ENCODE measurements at regions not wholly inside any gene's neighbourhood (a gene's known extent, or its start where the extent isn't known, plus 50 kb on each side); places are given as distances from the start of the nearest gene placed in this dataset.

GRCh38 chr2:11953258-11953657 is 206.8 kb downstream of the LPIN1 start:
- no peaks in the 10 kb centered on the region for H3K9me3 Mint-ChIP-seq
- peaks cover 12% of the 10 kb centered on the region for H3K27me3 Mint-ChIP-seq (ENCODE audit: insufficient read depth)
- no peak overlapping the region for H3K4me3 Mint-ChIP-seq
- TF ChIP-seq, protein P1, sequence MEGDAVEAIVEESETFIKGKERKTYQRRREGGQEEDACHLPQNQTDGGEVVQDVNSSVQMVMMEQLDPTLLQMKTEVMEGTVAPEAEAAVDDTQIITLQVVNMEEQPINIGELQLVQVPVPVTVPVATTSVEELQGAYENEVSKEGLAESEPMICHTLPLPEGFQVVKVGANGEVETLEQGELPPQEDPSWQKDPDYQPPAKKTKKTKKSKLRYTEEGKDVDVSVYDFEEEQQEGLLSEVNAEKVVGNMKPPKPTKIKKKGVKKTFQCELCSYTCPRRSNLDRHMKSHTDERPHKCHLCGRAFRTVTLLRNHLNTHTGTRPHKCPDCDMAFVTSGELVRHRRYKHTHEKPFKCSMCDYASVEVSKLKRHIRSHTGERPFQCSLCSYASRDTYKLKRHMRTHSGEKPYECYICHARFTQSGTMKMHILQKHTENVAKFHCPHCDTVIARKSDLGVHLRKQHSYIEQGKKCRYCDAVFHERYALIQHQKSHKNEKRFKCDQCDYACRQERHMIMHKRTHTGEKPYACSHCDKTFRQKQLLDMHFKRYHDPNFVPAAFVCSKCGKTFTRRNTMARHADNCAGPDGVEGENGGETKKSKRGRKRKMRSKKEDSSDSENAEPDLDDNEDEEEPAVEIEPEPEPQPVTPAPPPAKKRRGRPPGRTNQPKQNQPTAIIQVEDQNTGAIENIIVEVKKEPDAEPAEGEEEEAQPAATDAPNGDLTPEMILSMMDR (IDR thresholded peaks at IDR 0.05): no peak
- H3K4me1 Mint-ChIP-seq (ENCODE audit: low read depth): peaks cover 4% of the 10 kb centered on the region; the same call in 1 of the 2 replicates
- no peaks in the 10 kb centered on the region for H3K36me3 Mint-ChIP-seq (ENCODE audit: low read depth)
- H3K27ac Mint-ChIP-seq: no peak overlapping the region
- no peak for DNase-seq

DNA sequence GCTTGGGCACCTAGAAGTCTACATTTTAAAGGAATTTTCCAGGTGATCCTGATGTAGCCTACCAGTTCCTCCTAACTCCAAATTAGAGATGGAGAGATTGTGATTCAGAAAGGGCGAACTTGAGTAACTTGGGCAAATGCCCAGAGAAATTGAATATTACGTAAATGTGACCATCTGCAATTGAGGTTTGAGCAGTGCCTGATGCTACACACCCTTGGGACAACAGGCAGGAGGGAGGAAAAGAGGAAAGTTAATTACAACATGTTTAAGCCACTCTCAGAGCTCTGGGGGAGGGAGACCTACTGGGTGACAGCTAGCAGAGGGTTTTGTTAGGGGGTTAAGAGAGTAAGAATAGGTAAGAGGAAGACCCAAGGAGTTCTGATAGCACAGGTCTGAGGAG is 208.9 kb downstream of the LPIN1 start:
- H3K9me3 Mint-ChIP-seq: no peaks in the 10 kb centered on the region
- peaks cover 12% of the 10 kb centered on the region for H3K27me3 Mint-ChIP-seq (ENCODE audit: insufficient read depth)
- H3K4me3 Mint-ChIP-seq: no peak overlapping the region
- H3K36me3 Mint-ChIP-seq (ENCODE audit: low read depth): no peaks in the 10 kb centered on the region
- DNase-seq: no peak
- peaks cover 4% of the 10 kb centered on the region; the same call in 1 of the 2 replicates for H3K4me1 Mint-ChIP-seq (ENCODE audit: low read depth)
- H3K27ac Mint-ChIP-seq: no peak overlapping the region
- TF ChIP-seq, protein P1 (IDR thresholded peaks at IDR 0.05): no peak

DNA sequence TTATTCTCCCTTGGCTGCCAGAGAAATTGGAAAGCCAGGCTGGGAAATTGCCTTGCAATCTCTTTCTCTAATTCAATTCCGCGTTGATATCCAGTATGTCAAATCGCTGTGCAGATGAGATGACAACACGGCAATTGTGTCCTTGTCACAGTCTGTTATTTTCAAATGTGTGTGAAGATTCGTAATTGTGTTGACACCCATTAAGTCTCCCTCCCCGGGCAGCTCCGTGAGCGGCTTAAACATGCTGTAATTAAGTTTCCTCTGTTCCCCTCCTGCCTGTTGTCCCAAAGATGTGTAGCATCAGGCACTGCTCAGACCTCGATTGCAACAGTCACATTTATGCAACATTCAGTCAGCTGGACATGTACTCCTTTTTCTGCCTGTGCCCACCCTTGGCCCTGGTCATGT is 209.5 kb downstream of the LPIN1 start:
- no peaks in the 10 kb centered on the region for H3K36me3 Mint-ChIP-seq (ENCODE audit: low read depth)
- DNase-seq: no peak
- H3K4me3 Mint-ChIP-seq: no peak overlapping the region
- TF ChIP-seq, protein P1 (IDR thresholded peaks at IDR 0.05): no peak
- peaks cover 4% of the 10 kb centered on the region; the same call in 1 of the 2 replicates for H3K4me1 Mint-ChIP-seq (ENCODE audit: low read depth)
- peaks cover 12% of the 10 kb centered on the region for H3K27me3 Mint-ChIP-seq (ENCODE audit: insufficient read depth)
- H3K27ac Mint-ChIP-seq: no peak overlapping the region
- H3K9me3 Mint-ChIP-seq: no peaks in the 10 kb centered on the region

GRCh38 chr2:11962707-11963328 is 216.4 kb downstream of the LPIN1 start:
- Mint-ChIP-seq H3K4me3 (no peak overlapping the region), H3K27me3 (ENCODE audit: insufficient read depth) (peaks cover 5% of the 10 kb centered on the region), H3K4me1 (ENCODE audit: low read depth) (no peaks in the 10 kb centered on the region), H3K36me3 (ENCODE audit: low read depth) (no peaks in the 10 kb centered on the region), H3K9me3 (no peaks in the 10 kb centered on the region), H3K27ac (no peak overlapping the region)
- TF ChIP-seq, protein P1 (IDR thresholded peaks at IDR 0.05): no peak
- DNase-seq: no peak

- peaks cover 4% of the 10 kb centered on the region; the same call in 1 of the 2 replicates for H3K4me1 Mint-ChIP-seq (ENCODE audit: low read depth)
- H3K27ac Mint-ChIP-seq: no peak overlapping the region
- TF ChIP-seq, protein P1 (IDR thresholded peaks at IDR 0.05): no peak
Observed at GRCh38 chr2:11963966-11964365, 217.5 kb downstream of the LPIN1 start.

More at GRCh38 chr2:11963966-11964365, 217.5 kb downstream of the LPIN1 start:
- no peak for DNase-seq
- H3K27me3 Mint-ChIP-seq (ENCODE audit: insufficient read depth): peaks cover 3% of the 10 kb centered on the region
- H3K9me3 Mint-ChIP-seq: no peaks in the 10 kb centered on the region
- H3K4me3 Mint-ChIP-seq: no peak overlapping the region
- no peaks in the 10 kb centered on the region for H3K36me3 Mint-ChIP-seq (ENCODE audit: low read depth)

All from HFFc6 (cell line).